Right lobe of liver (tissue), 6 donors: ENCODE measurements at regions not wholly inside any gene's neighbourhood (a gene's known extent, or its start where the extent isn't known, plus 50 kb on each side); places are given as distances from the start of the nearest gene placed in this dataset.

ENCODE experiments used
- ATAC-seq, 4 donors: fragments of 200-7000 bp; cut with Tn5 transposase; one replicate each; pipeline ENCODE4 v1.9.1; 2020; ENCODE audit warnings: mild to moderate bottlenecking in 4 of 4, moderate library complexity in 4 of 4
- DNase-seq, 3 donors: peaks; one replicate each; pipeline ENCODE4 v3.0.0-alpha.2; 2020
- H3K27ac ChIP-seq, 3 donors: fragments of 200-600 bp; one replicate each; pipeline ENCODE4 v1.8.0; 2022
- H3K27me3 ChIP-seq, 2 donors: fragments of 200-600 bp; one replicate each; pipeline ENCODE4 v1.8.0; 2022
- H3K36me3 ChIP-seq, 4 donors: fragments of 200-600 bp; sonication (generic) in 1 of 4; one replicate each; pipeline versions ENCODE4 v1.5.1 to v1.8.0; 2017 to 2022; ENCODE audit warnings: control low read depth in 1 of 4
- H3K4me1 ChIP-seq, 4 donors: fragments of 200-600 bp; sonication (generic) in 1 of 4; one replicate each; pipeline versions ENCODE4 v1.5.1 to v1.8.0; 2017 to 2022; ENCODE audit warnings: control low read depth in 1 of 4
- H3K4me3 ChIP-seq, 3 donors: fragments of 200-600 bp; one replicate each; pipeline ENCODE4 v1.8.0; 2022
- H3K9me3 ChIP-seq, 4 donors: fragments of 200-600 bp; sonication (generic) in 1 of 4; one replicate each; pipeline versions ENCODE4 v1.5.1 to v1.8.0; 2017 to 2022; ENCODE audit warnings: control low read depth in 1 of 4
- POLR2A ChIP-seq: fragments of 450-650 bp; IDR thresholded peaks from one replicate; pipeline ENCODE4 v1.6.1; 2017; ENCODE audit warnings: antibody characterized with exemption, mild to moderate bottlenecking
- WGBS: methylation state at CpG from one replicate; pipeline ENCODE4 v1.1.6; 2018; ENCODE audit warnings: low coverage, low lambda C conversion rate; ENCODE audit not compliant: insufficient coverage; ENCODE audit errors: missing lambda C conversion rate; 5-methylcytosine and 5-hydroxymethylcytosine counted together
- intact Hi-C, 2 donors: fragments of 100-400 bp; cut with DNase I; formaldehyde crosslinking; loops; one replicate each; pipeline versions ENCODE4 v1.11.2 to v1.14.1; 2022
- TF ChIP-seq, protein P1 (sequence below), 4 donors: fragments of 200-600 bp in 3 of 4; fragments of 450-650 bp in 1 of 4; IDR thresholded peaks; one replicate each; pipeline versions ENCODE4 v1.5.1 to v1.8.0; 2016 to 2022; ENCODE audit warnings: antibody characterized with exemption in 4 of 4, mild to moderate bottlenecking in 2 of 4
- donor health status: DM: no; HTN: yes; CAD: no.
- donor health status: DM: no; HTN: no; CAD: no.
- donor health status: DM: no; HTN: no; CAD: no.
- donor health status: DM: no; HTN: yes; CAD: no.
- donor health status: DM: no; HTN: yes; CAD: no.

DNA sequence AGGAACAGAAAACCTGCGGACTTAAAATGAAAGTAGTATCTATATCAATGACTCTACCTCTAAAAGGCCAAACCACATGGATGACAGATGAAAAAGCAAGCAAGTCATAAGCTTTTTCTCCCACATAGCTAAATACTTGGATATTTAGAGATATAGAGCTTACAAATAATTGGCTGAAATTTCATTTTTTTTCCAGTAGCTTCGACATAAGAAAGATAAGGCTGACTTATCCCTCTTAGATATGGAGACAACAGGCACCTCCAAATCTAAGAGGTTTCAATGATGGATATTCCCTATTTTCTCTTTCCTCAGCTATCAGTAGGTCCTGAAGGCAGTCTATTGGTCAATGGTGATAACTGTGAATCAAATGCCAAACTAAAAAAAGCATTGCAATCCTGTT is 460.3 kb downstream of the MEIS1 start:
- TF ChIP-seq POLR2A = no peak
- TF ChIP-seq, protein P1, sequence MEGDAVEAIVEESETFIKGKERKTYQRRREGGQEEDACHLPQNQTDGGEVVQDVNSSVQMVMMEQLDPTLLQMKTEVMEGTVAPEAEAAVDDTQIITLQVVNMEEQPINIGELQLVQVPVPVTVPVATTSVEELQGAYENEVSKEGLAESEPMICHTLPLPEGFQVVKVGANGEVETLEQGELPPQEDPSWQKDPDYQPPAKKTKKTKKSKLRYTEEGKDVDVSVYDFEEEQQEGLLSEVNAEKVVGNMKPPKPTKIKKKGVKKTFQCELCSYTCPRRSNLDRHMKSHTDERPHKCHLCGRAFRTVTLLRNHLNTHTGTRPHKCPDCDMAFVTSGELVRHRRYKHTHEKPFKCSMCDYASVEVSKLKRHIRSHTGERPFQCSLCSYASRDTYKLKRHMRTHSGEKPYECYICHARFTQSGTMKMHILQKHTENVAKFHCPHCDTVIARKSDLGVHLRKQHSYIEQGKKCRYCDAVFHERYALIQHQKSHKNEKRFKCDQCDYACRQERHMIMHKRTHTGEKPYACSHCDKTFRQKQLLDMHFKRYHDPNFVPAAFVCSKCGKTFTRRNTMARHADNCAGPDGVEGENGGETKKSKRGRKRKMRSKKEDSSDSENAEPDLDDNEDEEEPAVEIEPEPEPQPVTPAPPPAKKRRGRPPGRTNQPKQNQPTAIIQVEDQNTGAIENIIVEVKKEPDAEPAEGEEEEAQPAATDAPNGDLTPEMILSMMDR (IDR thresholded peaks at IDR 0.05) = no peak
- 50% methylated on average over 2 of the region's 2 CpGs for WGBS

DNA sequence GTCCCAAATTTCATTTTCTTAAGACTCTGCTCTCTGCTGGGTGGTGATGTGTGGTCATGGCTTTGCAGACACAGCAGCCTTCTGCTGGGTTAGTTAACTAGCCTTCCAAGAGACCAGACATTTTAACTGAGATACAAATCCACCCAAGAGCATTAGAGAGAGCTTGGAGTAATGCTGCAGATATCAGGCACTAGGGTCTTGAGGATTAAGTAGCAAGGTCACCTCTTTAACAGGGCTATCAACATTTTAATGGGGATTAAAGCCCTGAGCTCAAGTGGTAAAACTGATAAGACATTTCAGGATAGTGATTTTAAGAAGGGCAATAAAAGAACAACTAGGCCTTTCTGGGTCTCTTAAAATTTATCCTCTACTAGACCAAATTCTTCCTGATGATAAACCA is 461.2 kb downstream of the MEIS1 start:
- intact Hi-C loops = no loop called here

More for the DNA sequence above, 460.3 kb downstream of the MEIS1 start:
- no peak overlapping the region for H3K4me3 ChIP-seq
- no peaks in the 10 kb centered on the region for H3K36me3 ChIP-seq
- ATAC-seq (no peak), DNase-seq (no peak)
- H3K9me3 ChIP-seq = no peaks in the 10 kb centered on the region
- intact Hi-C loops = no loop called here
- no peak overlapping the region for H3K27ac ChIP-seq
- no peaks in the 10 kb centered on the region for H3K27me3 ChIP-seq
- no peaks in the 10 kb centered on the region for H3K4me1 ChIP-seq

DNA sequence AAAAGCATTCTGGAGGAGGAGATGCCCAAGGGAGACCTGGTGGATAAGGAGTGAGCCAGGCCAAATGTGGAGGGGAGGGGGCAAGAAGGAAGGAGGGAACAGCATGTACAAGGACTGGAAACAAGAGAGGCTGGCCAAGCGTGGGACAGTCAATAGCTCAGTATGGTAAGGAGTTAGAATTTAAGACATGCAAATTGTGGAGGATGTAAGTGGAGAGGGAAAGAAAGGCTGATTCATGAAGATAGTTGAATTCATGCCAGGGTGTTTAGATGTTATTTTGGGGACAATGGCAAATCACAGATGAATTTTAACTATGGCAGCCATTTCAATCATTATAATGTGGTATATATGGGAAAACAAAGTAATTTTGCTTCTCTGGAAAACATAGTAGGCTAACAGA is 462.3 kb downstream of the MEIS1 start:
- no peak for TF ChIP-seq POLR2A
- TF ChIP-seq, protein P1 (IDR thresholded peaks at IDR 0.05) = no peak

More for the DNA sequence above, 461.2 kb downstream of the MEIS1 start:
- ATAC-seq (no peak), DNase-seq (no peak)
- H3K27ac ChIP-seq = no peak overlapping the region
- H3K36me3 ChIP-seq = no peaks in the 10 kb centered on the region
- H3K27me3 ChIP-seq = no peaks in the 10 kb centered on the region
- no peaks in the 10 kb centered on the region for H3K4me1 ChIP-seq
- TF ChIP-seq POLR2A = no peak
- TF ChIP-seq, protein P1 (IDR thresholded peaks at IDR 0.05) = no peak
- H3K4me3 ChIP-seq = no peak overlapping the region
- H3K9me3 ChIP-seq = no peaks in the 10 kb centered on the region

DNA sequence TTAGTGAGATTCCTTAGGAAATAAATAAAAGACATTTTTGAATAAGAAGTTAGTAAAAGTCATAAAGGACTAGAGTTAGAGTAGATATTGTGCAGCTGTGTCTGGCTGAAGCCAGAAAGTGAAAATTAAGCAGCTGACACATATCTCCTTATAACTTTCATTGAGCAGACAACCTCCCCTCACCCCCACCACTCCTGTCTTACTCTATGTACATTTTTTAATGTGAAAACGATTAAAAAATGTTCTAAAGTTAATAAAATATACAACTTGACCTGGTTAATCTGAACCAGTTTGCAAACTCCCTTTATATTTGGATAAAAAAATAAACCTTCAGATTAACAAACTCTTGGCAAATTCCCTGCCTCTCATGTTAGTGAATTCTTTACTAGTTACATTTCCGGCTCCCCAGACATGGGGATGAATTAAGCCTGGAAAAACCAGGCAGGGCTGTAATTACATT is 462.8 kb downstream of the MEIS1 start:
- Histone ChIP-seq H3K4me3 (no peak overlapping the region), H3K9me3 (no peaks in the 10 kb centered on the region), H3K27ac (no peak overlapping the region), H3K27me3 (no peaks in the 10 kb centered on the region), H3K36me3 (no peaks in the 10 kb centered on the region), H3K4me1 (no peaks in the 10 kb centered on the region)
- intact Hi-C loops = no loop called here
- TF ChIP-seq, protein P1 (IDR thresholded peaks at IDR 0.05) = no peak
- TF ChIP-seq POLR2A = no peak
- 47% methylated on average over 2 of the region's 2 CpGs for WGBS
- DNase-seq (no peak), ATAC-seq (no peak)

More for the DNA sequence above, 462.3 kb downstream of the MEIS1 start:
- Histone ChIP-seq H3K27ac (no peak overlapping the region), H3K27me3 (no peaks in the 10 kb centered on the region), H3K36me3 (no peaks in the 10 kb centered on the region), H3K4me3 (no peak overlapping the region), H3K4me1 (no peaks in the 10 kb centered on the region), H3K9me3 (no peaks in the 10 kb centered on the region)
- WGBS = 60% methylated on average over 1 of the region's 1 CpG
- intact Hi-C loops = no loop called here
- DNase-seq (no peak), ATAC-seq (no peak)

DNA sequence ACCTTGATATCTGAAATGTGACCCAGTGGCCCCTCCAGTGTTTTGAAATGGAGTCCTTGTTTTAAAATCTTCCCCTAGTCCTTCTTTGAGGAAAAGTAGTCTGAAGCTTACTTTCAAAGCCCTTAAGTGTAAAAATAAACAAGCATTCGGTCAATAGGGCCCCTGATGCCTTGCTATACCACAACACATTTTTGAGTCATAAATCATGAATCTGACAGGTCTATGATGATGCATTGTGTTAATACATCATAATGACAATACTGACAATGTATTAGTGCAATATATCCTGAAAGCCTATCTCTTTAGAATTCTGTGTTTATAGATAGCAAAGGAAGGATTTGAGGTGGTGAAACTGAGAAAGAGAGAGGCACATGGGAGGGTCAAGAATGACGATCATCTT is 464.2 kb downstream of the MEIS1 start:
- Histone ChIP-seq H3K4me1 (no peaks in the 10 kb centered on the region), H3K27ac (no peak overlapping the region), H3K36me3 (no peaks in the 10 kb centered on the region), H3K4me3 (no peak overlapping the region), H3K27me3 (no peaks in the 10 kb centered on the region), H3K9me3 (no peaks in the 10 kb centered on the region)
- TF ChIP-seq, protein P1 (IDR thresholded peaks at IDR 0.05) = no peak
- no peak for TF ChIP-seq POLR2A
- DNase-seq = no peak
- 46% methylated on average over 2 of the region's 2 CpGs for WGBS
- no peak for ATAC-seq
- intact Hi-C loops = no loop called here
